Transverse colon (tissue), 4 donors: ENCODE measurements at regions not wholly inside any gene's neighbourhood (a gene's known extent, or its start where the extent isn't known, plus 50 kb on each side); places are given as distances from the start of the nearest gene placed in this dataset.

Source experiments
- CTCF ChIP-seq, 5 experiments: fragments of 200-600 bp in 3 of 5; fragments of 450-650 bp in 2 of 5; sonication (generic) in 3 of 5; IDR thresholded peaks; 1 replicate in 2 of 5; 2 replicates in 3 of 5; pipeline ENCODE4 v1.5.1; 2016 to 2017; ENCODE audit warnings: antibody characterized with exemption in 5 of 5, inconsistent platforms in 3 of 5, mild to moderate bottlenecking in 2 of 5, moderate library complexity in 1 of 5
- POLR2AphosphoS5 ChIP-seq, 3 donors: sonication (generic); formaldehyde crosslinking; IDR thresholded peaks; one replicate each; pipeline ENCODE4 v1.6.1; 2016; ENCODE audit warnings: antibody characterized with exemption in 3 of 3

GRCh38 chr17:15119968-15120367, 145.2 kb downstream of the PMP22 start:
- TF ChIP-seq POLR2AphosphoS5 (IDR thresholded peaks at IDR 0.05) (no peak), CTCF (IDR thresholded peaks at IDR 0.05) (no peak)
